Ishikawa (cell line): ENCODE measurements at regions not wholly inside any gene's neighbourhood (a gene's known extent, or its start where the extent isn't known, plus 50 kb on each side); places are given as distances from the start of the nearest gene placed in this dataset.

Source experiments
- CEBPB ChIP-seq: IDR thresholded peaks from 2 replicates; pipeline ENCODE4 v1.6.1; 2012
- CREB1 ChIP-seq: IDR thresholded peaks from 2 replicates; pipeline ENCODE4 v1.6.1; 2012; ENCODE audit warnings: low read depth
- EGR1 ChIP-seq: IDR thresholded peaks from 2 replicates; pipeline ENCODE4 v1.6.1; 2012
- EP300 ChIP-seq: IDR thresholded peaks from 2 replicates; pipeline ENCODE4 v1.6.1; 2012; ENCODE audit warnings: borderline replicate concordance
- FOXM1 ChIP-seq: IDR thresholded peaks from 2 replicates; pipeline ENCODE4 v1.6.1; 2012; ENCODE audit warnings: low read depth, borderline replicate concordance
- NFIC ChIP-seq: IDR thresholded peaks from 2 replicates; pipeline ENCODE4 v1.6.1; 2012
- RAD21 ChIP-seq: IDR thresholded peaks from 2 replicates; pipeline ENCODE4 v1.6.1; 2012; ENCODE audit warnings: low read depth
- REST ChIP-seq: IDR thresholded peaks from 2 replicates; pipeline ENCODE4 v1.6.1; 2012; ENCODE audit warnings: low read depth, mild to moderate bottlenecking
- TAF1 ChIP-seq: IDR thresholded peaks from 2 replicates; pipeline ENCODE4 v1.6.1; 2012; ENCODE audit warnings: low read depth, mild to moderate bottlenecking
- TCF12 ChIP-seq: IDR thresholded peaks from 2 replicates; pipeline ENCODE4 v1.6.1; 2012; ENCODE audit warnings: low read depth
- TEAD4 ChIP-seq: IDR thresholded peaks from 2 replicates; pipeline ENCODE4 v1.6.1; 2012
- YY1 ChIP-seq: IDR thresholded peaks from 2 replicates; pipeline ENCODE4 v1.6.1; 2012; ENCODE audit warnings: low read depth
- ZBTB7A ChIP-seq: IDR thresholded peaks from 2 replicates; pipeline ENCODE4 v1.6.1; 2012; ENCODE audit warnings: low read depth
- TF ChIP-seq, protein P1 (sequence below): IDR thresholded peaks from 2 replicates; pipeline ENCODE4 v1.6.1; 2012
- TF ChIP-seq, protein P2 (sequence below): IDR thresholded peaks from 2 replicates; pipeline ENCODE4 v1.6.1; 2012

DNA sequence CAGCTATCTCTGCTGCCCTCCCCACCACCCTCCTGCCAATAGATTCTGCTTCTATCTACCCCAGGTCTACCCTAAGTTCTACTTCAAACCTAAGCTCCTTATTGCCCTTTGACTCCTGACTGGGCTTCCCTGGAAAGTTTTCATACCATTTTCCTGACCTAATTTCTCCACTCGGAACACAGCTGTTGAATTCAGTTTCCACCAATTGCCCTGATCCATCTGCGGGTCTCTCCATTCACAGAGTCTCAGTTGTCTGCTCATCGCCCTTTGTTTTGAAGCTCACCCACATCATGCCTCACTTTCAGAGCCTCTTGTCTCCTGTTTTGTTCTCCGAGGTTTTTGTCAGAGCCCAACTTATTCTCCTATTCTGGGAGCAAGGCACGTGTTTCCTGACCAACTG, 56.8 kb upstream of the ABI3BP start:
- TF ChIP-seq ZBTB7A: no peak
- TF ChIP-seq NFIC: no peak
- TF ChIP-seq EGR1: no peak

DNA sequence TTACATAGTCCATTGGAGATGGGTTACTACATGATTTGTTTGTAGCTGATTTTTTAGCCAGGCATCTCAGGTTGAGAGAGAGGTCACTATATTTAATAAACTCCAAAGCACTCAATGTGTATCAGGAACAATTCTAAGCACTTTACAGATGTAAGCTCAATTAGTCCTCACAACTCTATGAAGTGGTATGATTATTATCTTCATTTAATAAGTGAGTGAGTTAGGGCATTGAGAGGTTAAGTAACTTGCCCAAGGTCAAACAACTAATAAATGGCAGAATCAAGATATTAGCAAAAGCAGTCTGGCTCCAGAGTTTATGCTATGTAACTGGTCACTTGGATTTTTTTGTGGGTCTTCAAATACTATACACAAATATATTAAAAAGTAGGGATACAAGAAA, 56.3 kb upstream of the ABI3BP start:
- no peak for TF ChIP-seq TAF1
- no peak for TF ChIP-seq CREB1
- no peak for TF ChIP-seq REST
- TF ChIP-seq, protein P1, sequence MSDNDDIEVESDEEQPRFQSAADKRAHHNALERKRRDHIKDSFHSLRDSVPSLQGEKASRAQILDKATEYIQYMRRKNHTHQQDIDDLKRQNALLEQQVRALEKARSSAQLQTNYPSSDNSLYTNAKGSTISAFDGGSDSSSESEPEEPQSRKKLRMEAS: no peak
- no peak for TF ChIP-seq EGR1
- TF ChIP-seq RAD21: no peak
- TF ChIP-seq EP300: no peak
- no peak for TF ChIP-seq NFIC
- no peak for TF ChIP-seq ZBTB7A
- TF ChIP-seq TCF12: no peak

DNA sequence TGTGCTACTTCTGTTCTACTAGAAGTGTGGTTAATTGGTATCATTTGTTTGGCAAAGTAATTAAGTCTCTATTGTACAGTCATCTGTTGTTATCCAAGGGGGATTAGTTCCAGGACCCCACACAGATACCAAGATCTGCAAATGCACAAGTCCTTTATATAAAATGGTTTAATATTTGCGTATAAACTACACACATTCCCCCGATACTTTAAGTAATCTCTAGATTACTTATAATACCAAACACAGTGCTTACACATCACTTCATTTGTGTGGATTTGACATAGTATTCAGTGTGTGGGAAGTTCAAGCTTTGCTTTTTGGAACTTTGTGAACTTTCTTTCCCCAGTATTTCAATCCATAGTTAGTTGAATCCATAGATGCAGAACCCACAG, 50.5 kb upstream of the ABI3BP start:
- TF ChIP-seq YY1 (no peak), RAD21 (no peak), EP300 (no peak), NFIC (no peak), TAF1 (no peak), ZBTB7A (no peak)
- TF ChIP-seq, protein P2, sequence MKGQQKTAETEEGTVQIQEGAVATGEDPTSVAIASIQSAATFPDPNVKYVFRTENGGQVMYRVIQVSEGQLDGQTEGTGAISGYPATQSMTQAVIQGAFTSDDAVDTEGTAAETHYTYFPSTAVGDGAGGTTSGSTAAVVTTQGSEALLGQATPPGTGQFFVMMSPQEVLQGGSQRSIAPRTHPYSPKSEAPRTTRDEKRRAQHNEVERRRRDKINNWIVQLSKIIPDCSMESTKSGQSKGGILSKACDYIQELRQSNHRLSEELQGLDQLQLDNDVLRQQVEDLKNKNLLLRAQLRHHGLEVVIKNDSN: no peak
- TF ChIP-seq, protein P1: no peak

- TF ChIP-seq NFIC (no peak), CEBPB (no peak), REST (no peak), CREB1 (no peak), TCF12 (no peak), EGR1 (no peak), TAF1 (no peak), EP300 (no peak), ZBTB7A (no peak), YY1 (no peak), TEAD4 (no peak), RAD21 (no peak), FOXM1 (no peak)
- TF ChIP-seq, protein P1: no peak
- TF ChIP-seq, protein P2: no peak
Observed at GRCh38 chr3:101042996-101043686, 49.9 kb upstream of the ABI3BP start.
